ENCODE measurements at regions not wholly inside any gene's neighbourhood (a gene's known extent, or its start where the extent isn't known, plus 50 kb on each side); places are given as distances from the start of the nearest gene placed in this dataset.
"Not testable (repeated sequence)": the region's sequence is repeated elsewhere in the genome, so short reads cannot be mapped to it uniquely, and the experiment has no call there.

DNA sequence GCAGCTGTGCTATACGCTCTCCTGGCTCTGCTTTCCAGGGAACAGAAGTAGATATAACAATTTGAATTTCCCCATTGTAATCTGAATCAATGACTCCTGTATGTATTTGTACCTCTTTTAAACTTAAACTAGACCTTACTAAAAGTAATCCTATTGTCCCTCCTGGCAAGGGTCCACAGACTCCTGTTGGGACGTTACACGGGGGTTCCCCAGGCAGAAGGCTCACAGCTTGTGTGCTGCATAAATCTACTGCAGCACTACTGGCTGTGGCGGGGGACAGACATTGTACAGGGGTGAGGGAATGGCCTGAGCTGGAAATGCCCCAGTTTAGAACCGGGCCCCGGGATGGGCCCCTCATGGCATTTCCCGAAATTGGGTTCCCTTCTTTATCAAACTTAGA lies 432.2 kb upstream of the SGO1 start:
- H3K27me3 ChIP-seq (ENCODE audit: insufficient read depth, low read depth, low read length); H2AFZ ChIP-seq (ENCODE audit: low read depth, low read length); H3K36me3 ChIP-seq (ENCODE audit: insufficient read depth, low read length); H3K9ac ChIP-seq (ENCODE audit: low read length); H3F3A ChIP-seq (ENCODE audit: insufficient read depth, low read length, poor library complexity, severe bottlenecking); H3K4me2 ChIP-seq (ENCODE audit: low read length); H3K27ac ChIP-seq (ENCODE audit: low read length); H3K9me3 ChIP-seq (ENCODE audit: low read length); H4K20me1 ChIP-seq (ENCODE audit: insufficient read depth); H3K9me2 ChIP-seq (ENCODE audit: insufficient read depth, low read length); H3K4me3 ChIP-seq (ENCODE audit: low read length); H3K79me2 ChIP-seq (replicated peaks; ENCODE audit: insufficient read depth, low read length): not testable (repeated sequence)

DNA sequence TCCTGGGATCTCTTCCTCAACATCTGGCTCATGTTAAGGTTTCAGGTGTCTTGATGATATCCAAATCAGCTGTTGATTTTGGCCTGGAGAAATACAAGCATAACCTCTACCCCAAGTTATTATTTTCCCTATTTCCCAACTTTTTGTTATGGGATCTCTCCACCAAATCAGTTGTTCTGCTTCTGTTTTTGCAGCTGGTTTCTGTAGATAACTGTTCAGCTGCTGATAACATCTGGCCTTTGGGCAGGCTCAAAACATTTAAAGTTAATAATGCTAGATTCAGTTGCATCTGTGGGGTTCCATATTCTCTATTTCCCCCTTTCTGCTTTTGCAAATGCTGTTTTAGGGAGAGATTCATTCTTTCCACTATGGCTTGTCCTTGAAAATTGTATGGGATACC lies 430.0 kb upstream of the SGO1 start:
- not testable (repeated sequence) for H3K9ac ChIP-seq (ENCODE audit: low read length); H3K9me2 ChIP-seq (ENCODE audit: insufficient read depth, low read length); H4K20me1 ChIP-seq (ENCODE audit: insufficient read depth); H3K4me2 ChIP-seq (ENCODE audit: low read length); H2AFZ ChIP-seq (ENCODE audit: low read depth, low read length); H3F3A ChIP-seq (ENCODE audit: insufficient read depth, low read length, poor library complexity, severe bottlenecking); H3K36me3 ChIP-seq (ENCODE audit: insufficient read depth, low read length); H3K79me2 ChIP-seq (replicated peaks; ENCODE audit: insufficient read depth, low read length); H3K9me3 ChIP-seq (ENCODE audit: low read length); H3K4me3 ChIP-seq (ENCODE audit: low read length); H3K27ac ChIP-seq (ENCODE audit: low read length); H3K27me3 ChIP-seq (ENCODE audit: insufficient read depth, low read depth, low read length)

DNA sequence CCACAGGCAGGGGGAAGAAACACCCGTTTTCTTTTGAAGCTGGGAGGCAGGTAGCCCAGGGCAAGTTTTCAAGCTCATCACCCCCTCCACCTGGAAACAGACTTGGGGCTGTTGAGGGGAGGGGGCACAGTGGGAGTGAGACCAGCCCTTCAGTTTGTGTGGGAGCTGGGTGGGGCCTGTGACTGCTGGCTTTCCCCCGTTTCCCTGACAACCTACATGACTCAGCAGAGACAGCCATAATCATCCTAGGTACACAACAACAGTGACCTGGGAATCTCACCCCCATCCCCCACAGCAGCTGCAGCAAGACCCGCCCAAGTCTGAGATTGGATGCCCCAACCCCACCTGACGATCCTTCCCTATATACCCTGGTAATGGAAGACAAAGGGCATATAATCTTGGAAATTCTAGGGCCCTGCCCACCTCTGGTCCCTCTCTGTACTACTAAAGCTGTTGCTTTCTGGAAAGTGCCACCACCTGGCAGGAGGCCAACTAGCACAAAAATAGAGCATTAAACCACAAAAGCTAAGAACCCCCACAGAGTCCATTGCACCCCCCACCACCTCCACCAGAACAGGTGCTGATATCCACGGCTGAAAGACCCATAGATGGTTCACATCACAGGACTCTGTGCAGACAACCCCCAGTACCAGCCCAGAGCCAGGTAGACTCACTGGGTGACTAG lies 422.2 kb upstream of the SGO1 start:
- Histone ChIP-seq H3K79me2 (replicated peaks; ENCODE audit: insufficient read depth, low read length) (no peaks in the 10 kb centered on the region), H2AFZ (ENCODE audit: low read depth, low read length) (no peak overlapping the region), H3K36me3 (ENCODE audit: insufficient read depth, low read length) (no peaks in the 10 kb centered on the region), H4K20me1 (ENCODE audit: insufficient read depth) (no peaks in the 10 kb centered on the region), H3K27me3 (ENCODE audit: insufficient read depth, low read depth, low read length) (no peaks in the 10 kb centered on the region), H3F3A (ENCODE audit: insufficient read depth, low read length, poor library complexity, severe bottlenecking) (no peaks in the 10 kb centered on the region), H3K9me2 (ENCODE audit: insufficient read depth, low read length) (no peaks in the 10 kb centered on the region), H3K9ac (ENCODE audit: low read length) (no peak overlapping the region), H3K27ac (ENCODE audit: low read length) (no peak overlapping the region), H3K4me2 (ENCODE audit: low read length) (no peak overlapping the region), H3K4me3 (ENCODE audit: low read length) (no peak overlapping the region), H3K9me3 (ENCODE audit: low read length) (peaks cover 5% of the 10 kb centered on the region)
- TF ChIP-seq, protein P1, sequence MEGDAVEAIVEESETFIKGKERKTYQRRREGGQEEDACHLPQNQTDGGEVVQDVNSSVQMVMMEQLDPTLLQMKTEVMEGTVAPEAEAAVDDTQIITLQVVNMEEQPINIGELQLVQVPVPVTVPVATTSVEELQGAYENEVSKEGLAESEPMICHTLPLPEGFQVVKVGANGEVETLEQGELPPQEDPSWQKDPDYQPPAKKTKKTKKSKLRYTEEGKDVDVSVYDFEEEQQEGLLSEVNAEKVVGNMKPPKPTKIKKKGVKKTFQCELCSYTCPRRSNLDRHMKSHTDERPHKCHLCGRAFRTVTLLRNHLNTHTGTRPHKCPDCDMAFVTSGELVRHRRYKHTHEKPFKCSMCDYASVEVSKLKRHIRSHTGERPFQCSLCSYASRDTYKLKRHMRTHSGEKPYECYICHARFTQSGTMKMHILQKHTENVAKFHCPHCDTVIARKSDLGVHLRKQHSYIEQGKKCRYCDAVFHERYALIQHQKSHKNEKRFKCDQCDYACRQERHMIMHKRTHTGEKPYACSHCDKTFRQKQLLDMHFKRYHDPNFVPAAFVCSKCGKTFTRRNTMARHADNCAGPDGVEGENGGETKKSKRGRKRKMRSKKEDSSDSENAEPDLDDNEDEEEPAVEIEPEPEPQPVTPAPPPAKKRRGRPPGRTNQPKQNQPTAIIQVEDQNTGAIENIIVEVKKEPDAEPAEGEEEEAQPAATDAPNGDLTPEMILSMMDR (IDR thresholded peaks at IDR 0.05; ENCODE audit: poor library complexity, severe bottlenecking), result no peak
- TF ChIP-seq TAF1 (IDR thresholded peaks at IDR 0.05; ENCODE audit: low read depth), result no peak
- TF ChIP-seq SMC3 (conservative IDR thresholded peaks at IDR 0.05; ENCODE audit: poor library complexity), result no peak
- TF ChIP-seq, protein P2, sequence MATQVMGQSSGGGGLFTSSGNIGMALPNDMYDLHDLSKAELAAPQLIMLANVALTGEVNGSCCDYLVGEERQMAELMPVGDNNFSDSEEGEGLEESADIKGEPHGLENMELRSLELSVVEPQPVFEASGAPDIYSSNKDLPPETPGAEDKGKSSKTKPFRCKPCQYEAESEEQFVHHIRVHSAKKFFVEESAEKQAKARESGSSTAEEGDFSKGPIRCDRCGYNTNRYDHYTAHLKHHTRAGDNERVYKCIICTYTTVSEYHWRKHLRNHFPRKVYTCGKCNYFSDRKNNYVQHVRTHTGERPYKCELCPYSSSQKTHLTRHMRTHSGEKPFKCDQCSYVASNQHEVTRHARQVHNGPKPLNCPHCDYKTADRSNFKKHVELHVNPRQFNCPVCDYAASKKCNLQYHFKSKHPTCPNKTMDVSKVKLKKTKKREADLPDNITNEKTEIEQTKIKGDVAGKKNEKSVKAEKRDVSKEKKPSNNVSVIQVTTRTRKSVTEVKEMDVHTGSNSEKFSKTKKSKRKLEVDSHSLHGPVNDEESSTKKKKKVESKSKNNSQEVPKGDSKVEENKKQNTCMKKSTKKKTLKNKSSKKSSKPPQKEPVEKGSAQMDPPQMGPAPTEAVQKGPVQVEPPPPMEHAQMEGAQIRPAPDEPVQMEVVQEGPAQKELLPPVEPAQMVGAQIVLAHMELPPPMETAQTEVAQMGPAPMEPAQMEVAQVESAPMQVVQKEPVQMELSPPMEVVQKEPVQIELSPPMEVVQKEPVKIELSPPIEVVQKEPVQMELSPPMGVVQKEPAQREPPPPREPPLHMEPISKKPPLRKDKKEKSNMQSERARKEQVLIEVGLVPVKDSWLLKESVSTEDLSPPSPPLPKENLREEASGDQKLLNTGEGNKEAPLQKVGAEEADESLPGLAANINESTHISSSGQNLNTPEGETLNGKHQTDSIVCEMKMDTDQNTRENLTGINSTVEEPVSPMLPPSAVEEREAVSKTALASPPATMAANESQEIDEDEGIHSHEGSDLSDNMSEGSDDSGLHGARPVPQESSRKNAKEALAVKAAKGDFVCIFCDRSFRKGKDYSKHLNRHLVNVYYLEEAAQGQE (IDR thresholded peaks at IDR 0.05; ENCODE audit: borderline replicate concordance), result no peak
- TF ChIP-seq MXI1 (conservative IDR thresholded peaks at IDR 0.05; ENCODE audit: poor library complexity, severe bottlenecking), result no peak
- no peak for TF ChIP-seq EZH2 (IDR thresholded peaks at IDR 0.05; ENCODE audit: borderline replicate concordance, insufficient read depth, low read length, poor library complexity, severe bottlenecking)
- TF ChIP-seq RAD21 (conservative IDR thresholded peaks at IDR 0.05), result no peak
- TF ChIP-seq EP300 (conservative IDR thresholded peaks at IDR 0.05; ENCODE audit: poor library complexity, severe bottlenecking), result no peak
- TF ChIP-seq POLR2AphosphoS5 (IDR thresholded peaks at IDR 0.05), result no peak

All from neural cell (in vitro differentiated cells).